ENCODE measurements at regions not wholly inside any gene's neighbourhood (a gene's known extent, or its start where the extent isn't known, plus 50 kb on each side); places are given as distances from the start of the nearest gene placed in this dataset.

GRCh38 chr7:112573302-112574039, 92.7 kb downstream of the LSMEM1 start:
- H3K4me1 ChIP-seq (ENCODE audit: control insufficient read depth in 1 of 2, insufficient read depth in 1 of 2, low read depth in 1 of 2, low read length in 1 of 2), result no peaks in the 10 kb centered on the region
- H3K4me3 ChIP-seq (ENCODE audit: low read depth in 1 of 2, low read length in 1 of 2), result no peak overlapping the region

GRCh38 chr7:112575864-112576263, 95.1 kb downstream of the LSMEM1 start:
- H3K4me3 ChIP-seq (ENCODE audit: low read depth in 1 of 2, low read length in 1 of 2), result no peak overlapping the region
- H3K27ac ChIP-seq, result no peak overlapping the region
- no peak for TF ChIP-seq CTCF (IDR thresholded peaks at IDR 0.05)
- no peaks in the 10 kb centered on the region for H3K4me1 ChIP-seq (ENCODE audit: control insufficient read depth in 1 of 2, insufficient read depth in 1 of 2, low read depth in 1 of 2, low read length in 1 of 2)
- H3K27me3 ChIP-seq, result no peaks in the 10 kb centered on the region
- no peaks in the 10 kb centered on the region for H3K9me3 ChIP-seq
- no peaks in the 10 kb centered on the region for H3K36me3 ChIP-seq

More at GRCh38 chr7:112573302-112574039, 92.7 kb downstream of the LSMEM1 start:
- H3K27me3 ChIP-seq, result no peaks in the 10 kb centered on the region
- H3K36me3 ChIP-seq, result no peaks in the 10 kb centered on the region
- TF ChIP-seq CTCF (IDR thresholded peaks at IDR 0.05), result no peak
- no peak overlapping the region for H3K27ac ChIP-seq
- no peaks in the 10 kb centered on the region for H3K9me3 ChIP-seq

- TF ChIP-seq CTCF (IDR thresholded peaks at IDR 0.05), result no peak
- Histone ChIP-seq H3K27ac (no peak overlapping the region), H3K9me3 (no peaks in the 10 kb centered on the region), H3K4me3 (ENCODE audit: low read depth in 1 of 2, low read length in 1 of 2) (no peak overlapping the region), H3K36me3 (no peaks in the 10 kb centered on the region), H3K27me3 (no peaks in the 10 kb centered on the region), H3K4me1 (ENCODE audit: control insufficient read depth in 1 of 2, insufficient read depth in 1 of 2, low read depth in 1 of 2, low read length in 1 of 2) (no peaks in the 10 kb centered on the region)
Observed at GRCh38 chr7:112579388-112579787, 98.6 kb downstream of the LSMEM1 start.

- Histone ChIP-seq H3K27ac (no peak overlapping the region), H3K27me3 (no peaks in the 10 kb centered on the region), H3K4me1 (ENCODE audit: control insufficient read depth in 1 of 2, insufficient read depth in 1 of 2, low read depth in 1 of 2, low read length in 1 of 2) (no peaks in the 10 kb centered on the region), H3K36me3 (no peaks in the 10 kb centered on the region), H3K9me3 (no peaks in the 10 kb centered on the region), H3K4me3 (ENCODE audit: low read depth in 1 of 2, low read length in 1 of 2) (no peak overlapping the region)
- TF ChIP-seq CTCF (IDR thresholded peaks at IDR 0.05), result no peak
Observed at GRCh38 chr7:112580717-112581435, 100.1 kb downstream of the LSMEM1 start.

- TF ChIP-seq CTCF (IDR thresholded peaks at IDR 0.05), result no peak
- Histone ChIP-seq H3K27me3 (no peaks in the 10 kb centered on the region), H3K27ac (no peak overlapping the region), H3K4me1 (ENCODE audit: control insufficient read depth in 1 of 2, insufficient read depth in 1 of 2, low read depth in 1 of 2, low read length in 1 of 2) (no peaks in the 10 kb centered on the region), H3K36me3 (no peaks in the 10 kb centered on the region), H3K9me3 (no peaks in the 10 kb centered on the region), H3K4me3 (ENCODE audit: low read depth in 1 of 2, low read length in 1 of 2) (no peak overlapping the region)
Observed at GRCh38 chr7:112581529-112581928, 100.7 kb downstream of the LSMEM1 start.

Data from neutrophil (primary cell).